Fibroblast of skin of back (primary cell): ENCODE measurements at regions not wholly inside any gene's neighbourhood (a gene's known extent, or its start where the extent isn't known, plus 50 kb on each side); places are given as distances from the start of the nearest gene placed in this dataset.
"Not testable (repeated sequence)": the region's sequence is repeated elsewhere in the genome, so short reads cannot be mapped to it uniquely, and the experiment has no call there.

Source experiments
- DNase-seq: peaks from one replicate; pipeline ENCODE4 v3.0.0-alpha.2; 2013

- DNase-seq, result peak; percentile 28
Observed at GRCh38 chr15:98528046-98528725, 120.2 kb upstream of the IGF1R start.

- no peak for DNase-seq
Observed at GRCh38 chr15:98529205-98530145, 118.9 kb upstream of the IGF1R start.

GRCh38 chr15:98530570-98530969, 117.8 kb upstream of the IGF1R start:
- DNase-seq, result no peak

GRCh38 chr15:98532063-98532462, 116.3 kb upstream of the IGF1R start:
- DNase-seq, result no peak

DNA sequence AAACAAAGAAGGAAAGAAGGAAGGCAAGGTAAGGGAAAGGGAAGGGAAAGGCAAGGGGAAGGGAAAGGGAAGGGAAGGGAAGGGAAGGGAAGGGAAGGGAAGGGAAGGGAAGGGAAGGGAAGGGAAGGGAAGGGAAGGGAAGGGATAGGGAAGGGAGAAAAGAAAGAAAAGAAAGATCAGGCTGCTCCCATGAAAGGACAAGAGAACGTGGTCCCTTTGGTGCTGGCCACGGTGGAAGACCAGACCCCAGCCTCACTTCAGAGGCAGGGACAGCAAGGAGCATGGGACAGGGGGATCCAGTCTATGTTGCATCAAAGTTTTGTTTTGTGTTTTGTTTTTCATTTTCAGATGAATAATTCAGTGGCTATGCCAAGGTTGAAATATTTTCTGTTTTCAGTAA, 111.4 kb upstream of the IGF1R start:
- DNase-seq, result no peak

GRCh38 chr15:98537516-98538060, 110.8 kb upstream of the IGF1R start:
- DNase-seq, result no peak

- DNase-seq, result no peak
Observed at GRCh38 chr15:98541519-98541918, 106.8 kb upstream of the IGF1R start.

DNA sequence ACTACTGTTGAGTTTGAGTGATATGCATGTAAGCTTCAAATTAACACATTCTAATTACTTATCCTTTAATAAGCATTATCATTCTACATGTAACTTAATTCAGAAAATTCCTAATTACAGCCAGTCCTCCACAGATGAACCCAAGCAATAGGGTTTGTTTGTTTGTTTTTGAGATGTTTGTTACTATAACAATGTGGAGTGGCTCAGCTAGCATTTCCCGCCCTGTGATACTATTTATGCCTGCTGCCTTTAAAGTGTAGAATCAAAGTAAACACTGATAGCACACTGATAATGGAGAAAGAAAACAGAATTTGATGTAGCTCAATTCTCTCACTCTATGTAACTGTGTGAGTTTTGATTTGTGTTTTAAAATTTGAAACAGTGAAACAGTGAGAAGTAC, 105.1 kb upstream of the IGF1R start:
- no peak for DNase-seq

- DNase-seq, result no peak
Observed at GRCh38 chr15:98546329-98546728, 102.0 kb upstream of the IGF1R start.

- DNase-seq, result no peak
Observed at GRCh38 chr15:98547275-98547674, 101.1 kb upstream of the IGF1R start.

DNA sequence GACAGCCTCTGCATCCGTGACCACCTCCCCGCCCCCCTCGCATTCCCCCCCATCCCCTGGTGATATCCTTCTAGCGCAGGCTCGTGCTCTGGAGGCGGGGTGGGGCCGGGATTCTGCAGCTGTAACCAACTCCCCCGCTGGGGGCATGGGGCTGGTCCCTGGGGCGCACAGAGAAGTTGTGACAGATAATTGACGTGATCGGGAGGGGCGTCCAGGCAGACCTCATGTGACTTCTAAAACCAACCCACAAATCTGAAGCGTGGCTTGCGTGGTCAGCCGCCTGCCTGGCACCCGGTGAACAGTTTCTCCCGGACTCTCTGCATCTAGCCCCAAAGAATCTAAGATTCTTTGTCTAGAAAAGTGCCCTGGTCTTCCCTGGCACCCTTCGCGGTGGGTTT, 100.6 kb upstream of the IGF1R start:
- DNase-seq, result no peak

DNA sequence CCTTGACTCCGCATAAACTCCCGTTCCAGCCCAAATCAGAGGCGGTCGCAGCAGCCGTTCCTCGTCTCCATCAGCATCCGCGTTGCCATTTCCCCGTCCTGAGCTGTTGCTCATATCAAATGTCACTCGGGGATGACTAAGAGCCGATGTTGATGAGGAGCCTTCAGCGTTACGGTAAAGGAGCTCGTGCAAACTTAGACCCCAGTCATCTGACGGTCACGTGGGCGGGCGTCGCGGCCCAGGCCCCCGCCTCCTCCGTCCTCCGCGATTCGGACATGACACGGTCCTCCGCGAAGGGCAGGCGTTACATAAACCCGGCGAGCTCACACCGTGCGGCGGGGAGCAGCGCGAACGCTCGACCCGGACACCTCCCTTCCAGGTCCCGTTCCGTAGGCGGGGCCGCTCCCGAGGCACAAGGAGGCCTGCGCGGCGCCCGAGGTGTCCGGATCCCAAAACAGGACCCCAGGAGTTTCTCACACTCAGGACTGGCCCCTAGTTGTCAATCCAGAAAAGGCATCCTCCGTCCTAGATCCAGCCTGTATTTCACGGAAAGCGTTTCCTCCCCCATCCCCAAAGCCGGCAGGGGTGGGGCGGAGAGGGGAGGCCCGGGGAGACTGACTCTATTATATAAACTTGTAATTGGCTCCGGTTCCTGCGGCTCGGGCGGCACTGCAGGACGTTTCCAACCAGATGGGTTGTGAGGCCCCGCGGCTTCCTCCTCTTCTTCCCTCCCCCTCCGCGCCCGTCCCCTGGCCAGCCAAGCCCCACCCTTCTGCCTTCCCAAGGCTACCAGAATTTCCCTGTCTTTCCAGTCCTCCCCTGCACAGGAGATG, 100.0 kb upstream of the IGF1R start:
- DNase-seq, result peak; percentile 76

- no peak for DNase-seq
Observed at GRCh38 chr15:98549003-98549402, 99.3 kb upstream of the IGF1R start.

DNA sequence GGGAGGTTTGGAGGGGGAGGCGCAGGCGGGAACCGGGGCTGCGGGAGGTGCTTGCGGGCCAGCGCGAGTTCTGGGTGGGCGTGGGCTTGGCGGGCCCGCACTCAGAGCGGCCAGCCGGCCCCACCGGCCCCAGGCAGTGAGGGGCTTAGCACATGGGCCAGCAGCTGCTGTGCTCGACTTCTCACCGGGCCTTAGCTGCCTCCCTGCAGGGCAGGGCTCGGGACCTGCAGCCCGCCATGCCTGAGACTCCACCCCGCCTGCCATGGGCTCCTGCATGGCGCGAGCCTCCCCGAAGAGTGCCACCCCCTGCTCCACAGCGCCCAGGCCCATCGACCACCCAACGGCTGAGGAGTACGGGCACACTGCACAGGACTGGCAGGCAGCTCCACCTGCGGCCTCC, 98.6 kb upstream of the IGF1R start:
- DNase-seq, result no peak

- DNase-seq, result not testable (repeated sequence)
Observed at GRCh38 chr15:98550363-98550762, 98.0 kb upstream of the IGF1R start.

GRCh38 chr15:98551936-98552562, 96.3 kb upstream of the IGF1R start:
- no peak for DNase-seq

DNA sequence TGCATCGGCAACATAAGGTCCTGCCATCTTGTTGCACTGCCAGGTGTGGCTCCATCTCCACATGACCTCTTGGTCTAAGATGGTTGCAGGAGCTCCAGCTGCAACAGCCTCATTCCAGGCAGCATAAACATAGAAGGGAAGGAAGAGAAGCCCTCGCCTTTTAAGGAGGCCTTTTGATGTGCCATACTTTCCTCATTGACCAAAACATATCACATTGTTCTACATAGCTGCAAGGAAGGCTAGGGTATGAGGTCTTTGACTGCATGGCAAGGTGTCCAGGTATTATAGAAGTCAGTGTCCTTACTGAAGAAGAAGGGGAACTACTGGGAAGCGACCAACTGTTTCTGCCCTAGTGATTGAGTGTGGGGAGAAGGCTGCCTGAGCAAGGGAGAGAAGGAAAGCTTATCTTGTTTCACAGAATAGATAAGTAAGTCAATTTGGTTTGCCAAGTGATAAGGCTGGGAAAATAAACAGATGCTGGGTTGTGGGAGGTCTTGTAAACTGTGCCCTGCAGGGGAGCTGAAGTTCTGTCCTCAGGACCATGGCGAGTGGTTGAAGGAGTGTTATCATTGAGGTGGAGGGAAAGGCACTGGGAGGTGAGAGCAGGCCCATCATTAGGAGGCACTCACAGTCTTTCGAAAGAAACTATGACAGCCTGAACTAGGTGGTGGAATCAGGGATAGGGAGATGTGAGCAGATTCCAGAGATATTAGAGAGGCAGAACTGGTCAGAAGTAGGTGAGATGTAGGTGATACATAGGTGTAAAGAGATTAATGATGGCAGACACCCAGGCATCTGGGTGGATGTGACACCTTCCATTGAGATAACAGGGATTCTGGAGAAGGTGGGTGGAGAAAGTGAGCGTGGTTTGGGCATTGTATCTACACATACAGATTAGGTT, 93.8 kb upstream of the IGF1R start:
- no peak for DNase-seq

DNA sequence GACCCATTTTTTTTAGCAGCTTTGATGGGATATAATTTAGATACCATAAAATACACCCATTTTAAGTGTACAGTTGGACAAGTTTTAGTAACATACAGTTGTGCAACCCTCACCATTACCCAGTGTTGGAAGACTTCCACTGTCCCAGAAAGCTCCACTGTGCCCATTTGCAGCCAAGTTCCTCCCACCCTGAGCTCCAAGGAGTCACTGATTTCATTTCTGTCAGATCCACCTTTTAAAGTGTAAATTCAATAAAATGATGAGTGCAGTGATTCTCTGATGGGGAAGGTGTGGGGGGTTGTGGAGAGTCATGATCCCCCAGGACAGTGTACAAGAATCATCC, 93.2 kb upstream of the IGF1R start:
- no peak for DNase-seq

- DNase-seq, result no peak
Observed at GRCh38 chr15:98556321-98556720, 92.0 kb upstream of the IGF1R start.

DNA sequence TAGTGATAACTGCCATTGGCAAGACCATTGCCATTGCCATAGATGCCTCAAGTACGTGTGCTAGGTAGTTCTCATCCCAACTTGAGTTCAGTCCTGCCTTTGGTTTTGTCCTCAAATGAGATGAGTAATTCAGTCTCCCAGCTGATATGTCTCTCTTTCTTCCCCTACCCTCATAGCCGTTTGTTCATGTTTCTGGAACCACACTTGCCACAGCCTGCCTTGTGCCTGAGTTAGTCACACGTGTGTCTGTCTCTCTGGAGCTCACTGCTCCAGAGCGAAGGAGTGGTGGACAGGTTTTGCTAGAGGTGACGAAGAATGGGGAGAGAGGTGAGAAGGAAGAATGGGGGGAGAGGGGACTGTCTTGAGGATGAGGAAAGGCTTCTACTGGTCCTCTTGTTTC, 88.0 kb upstream of the IGF1R start:
- DNase-seq, result no peak
